NCI-H748 (cell line): ENCODE measurements at regions not wholly inside any gene's neighbourhood (a gene's known extent, or its start where the extent isn't known, plus 50 kb on each side); places are given as distances from the start of the nearest gene placed in this dataset.
"Not testable (repeated sequence)": the region's sequence is repeated elsewhere in the genome, so short reads cannot be mapped to it uniquely, and the experiment has no call there.

Experiments
- DNase-seq: peaks from one replicate; lab custom pipeline; 2025; ENCODE audit not compliant: unreplicated experiment; lab: John Stamatoyannopoulos, UW

- DNase-seq = no peak
Measured at GRCh38 chr5:174571662-174572397, 152.6 kb upstream of the MSX2 start.

DNA sequence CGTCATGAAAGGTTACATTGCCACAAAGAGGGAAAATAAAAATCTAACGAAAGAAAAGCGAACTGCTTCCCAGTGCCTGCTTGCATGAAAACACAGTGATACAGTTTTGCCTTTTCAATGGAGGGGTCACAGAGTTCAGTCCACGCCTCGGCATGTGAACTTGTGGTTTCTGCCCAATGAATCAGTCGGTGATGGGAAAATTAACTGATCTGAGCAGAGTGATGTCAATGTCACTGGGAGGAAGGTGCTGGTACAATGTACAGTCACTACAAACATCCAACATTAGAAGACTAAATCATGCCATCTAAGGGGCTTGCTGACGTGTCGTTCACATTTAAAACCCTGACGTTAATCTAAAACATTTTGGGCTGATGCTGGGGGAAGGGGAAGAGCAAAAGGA is 151.8 kb upstream of the MSX2 start:
- DNase-seq = no peak

GRCh38 chr5:174573221-174573994 is 151.0 kb upstream of the MSX2 start:
- DNase-seq = no peak

DNA sequence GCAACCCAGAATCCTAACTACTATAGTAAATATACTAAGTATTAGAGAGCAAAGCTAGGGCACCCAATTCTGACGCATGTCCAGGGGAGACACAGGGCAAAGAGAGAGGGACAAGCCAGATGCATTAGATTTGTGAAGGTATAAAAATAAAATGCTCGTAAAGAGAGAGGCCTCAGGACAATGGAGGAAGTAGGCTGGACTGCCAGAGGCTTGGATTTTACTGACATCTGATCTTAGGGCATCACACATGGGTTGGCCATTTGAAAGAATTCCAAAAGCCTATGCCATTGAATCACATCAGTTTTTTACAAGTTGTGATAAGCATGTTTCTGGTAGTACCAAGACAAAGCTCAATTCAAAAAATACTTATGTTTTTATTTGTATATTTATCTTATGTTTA is 149.3 kb upstream of the MSX2 start:
- DNase-seq = no peak

DNA sequence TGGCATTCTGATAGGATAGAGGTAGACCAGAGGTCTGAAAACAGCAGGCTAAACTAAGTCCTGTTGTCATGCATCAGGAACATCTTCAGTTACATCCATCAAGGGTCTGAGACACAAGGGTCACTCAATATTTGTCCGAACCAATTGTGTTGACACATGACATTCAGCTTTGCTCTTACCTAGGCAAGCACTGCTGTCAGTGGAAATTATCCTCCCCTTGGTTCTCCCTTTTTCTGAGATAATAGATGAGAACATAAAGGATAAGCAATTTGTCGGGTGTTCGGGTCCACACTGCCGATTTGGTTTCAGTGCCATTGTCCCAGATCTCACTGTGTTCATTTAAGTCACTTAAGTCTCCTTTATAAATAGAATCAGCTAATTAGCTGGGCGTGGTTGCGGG is 148.3 kb upstream of the MSX2 start:
- DNase-seq = peak; percentile 79

DNA sequence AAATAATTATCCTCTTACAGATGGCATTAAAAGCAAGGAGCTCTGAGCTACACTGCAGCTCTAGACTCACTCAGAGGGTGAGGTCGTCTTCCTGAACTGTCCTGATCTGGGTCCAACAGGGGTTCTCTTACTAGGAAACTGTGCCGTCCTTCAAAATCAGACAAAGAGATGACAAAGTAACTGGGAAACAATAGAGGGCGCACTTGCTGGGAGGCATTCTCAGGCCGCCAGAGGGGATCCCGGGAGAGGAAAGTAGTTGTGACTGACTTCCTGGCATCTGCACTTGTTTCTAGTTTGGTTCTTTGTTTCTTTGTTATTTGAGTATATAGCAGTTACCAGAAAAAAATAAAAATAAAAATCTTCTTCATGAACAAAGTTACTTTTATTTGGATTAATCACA is 142.9 kb upstream of the MSX2 start:
- peak; percentile 41 for DNase-seq

GRCh38 chr5:174581894-174582293 is 142.5 kb upstream of the MSX2 start:
- no peak for DNase-seq

GRCh38 chr5:174583071-174583470 is 141.3 kb upstream of the MSX2 start:
- DNase-seq = no peak

DNA sequence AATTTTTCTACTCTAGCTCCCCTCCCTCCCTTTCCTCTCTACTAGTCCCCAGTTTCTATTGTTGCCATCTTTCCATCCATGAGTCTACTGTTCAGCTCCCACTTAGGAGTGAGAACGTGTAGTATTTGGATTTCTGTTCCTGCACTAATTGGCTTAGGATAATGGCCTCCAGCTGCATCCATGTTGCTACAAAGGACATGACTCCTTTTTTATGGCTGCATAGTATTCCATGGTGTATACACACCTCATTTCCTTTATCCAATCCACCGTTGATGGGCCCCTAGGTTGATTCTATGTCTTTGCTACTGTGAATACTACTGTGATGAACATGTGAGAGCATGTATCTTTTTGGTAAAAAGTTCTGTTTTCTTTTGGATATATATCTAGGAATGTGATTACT is 138.9 kb upstream of the MSX2 start:
- no peak for DNase-seq

DNA sequence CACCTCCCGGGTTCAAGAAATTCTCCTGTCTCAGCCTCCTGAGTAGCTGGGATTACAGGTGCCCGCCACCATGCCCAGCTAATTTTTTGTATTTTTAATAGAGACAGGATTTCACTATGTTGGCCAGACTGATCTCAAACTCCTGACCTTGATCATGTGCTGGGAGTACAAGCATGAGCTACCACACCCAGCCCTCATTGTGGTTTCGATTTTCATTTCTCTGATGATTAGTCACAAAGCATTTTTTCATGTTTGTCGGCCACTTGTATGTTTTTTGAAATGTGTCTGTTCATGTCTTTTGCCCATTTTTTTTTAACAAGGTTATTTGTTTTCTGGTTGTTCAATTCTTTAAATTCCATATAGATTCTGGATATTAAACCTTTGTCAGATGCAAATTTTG is 138.2 kb upstream of the MSX2 start:
- not testable (repeated sequence) for DNase-seq

- no peak for DNase-seq
Measured at GRCh38 chr5:174589011-174589410, 135.4 kb upstream of the MSX2 start.

- peak; percentile 35 for DNase-seq
Measured at GRCh38 chr5:174589599-174589998, 134.8 kb upstream of the MSX2 start.

DNA sequence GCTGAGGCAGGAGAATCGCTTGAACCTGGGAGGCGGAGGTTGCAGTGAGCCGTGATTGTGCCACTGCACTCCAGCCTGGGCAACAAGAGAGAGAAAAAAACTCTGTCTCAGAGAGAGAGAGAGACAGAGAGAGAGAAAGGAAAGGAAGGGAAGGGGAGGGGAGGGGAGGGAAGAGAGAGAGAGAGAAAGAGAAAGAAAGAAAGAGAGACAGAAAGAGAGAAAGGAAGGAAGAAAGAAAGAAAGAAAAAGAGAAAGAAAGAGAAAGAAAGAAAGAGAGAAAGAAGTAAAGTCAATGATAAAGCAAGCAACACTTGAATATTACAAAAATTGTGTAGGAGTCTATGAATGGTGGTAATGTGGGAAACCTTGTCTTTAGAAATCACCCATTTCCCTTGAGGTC is 133.6 kb upstream of the MSX2 start:
- no peak for DNase-seq

DNA sequence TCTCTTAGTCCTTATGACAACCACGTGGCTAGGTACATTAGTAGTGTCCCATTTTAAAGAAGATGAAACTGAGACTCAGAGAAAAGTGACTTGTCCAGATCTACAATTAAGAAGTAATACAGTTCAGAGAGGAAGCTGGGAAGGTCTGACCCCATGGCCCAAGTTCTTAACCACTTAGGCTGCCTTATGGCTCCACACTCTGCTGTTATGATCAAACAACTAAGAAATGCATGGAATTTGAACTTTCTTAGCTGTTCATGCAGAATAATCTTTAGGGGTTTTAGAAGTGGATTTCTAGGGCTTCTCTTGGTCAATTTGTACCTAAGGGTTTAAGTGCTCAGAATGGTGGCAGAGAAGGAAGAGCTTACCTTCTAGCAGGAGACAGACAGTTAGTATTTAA is 128.0 kb upstream of the MSX2 start:
- DNase-seq = no peak

- DNase-seq = no peak
Measured at GRCh38 chr5:174599992-174600391, 124.4 kb upstream of the MSX2 start.

DNA sequence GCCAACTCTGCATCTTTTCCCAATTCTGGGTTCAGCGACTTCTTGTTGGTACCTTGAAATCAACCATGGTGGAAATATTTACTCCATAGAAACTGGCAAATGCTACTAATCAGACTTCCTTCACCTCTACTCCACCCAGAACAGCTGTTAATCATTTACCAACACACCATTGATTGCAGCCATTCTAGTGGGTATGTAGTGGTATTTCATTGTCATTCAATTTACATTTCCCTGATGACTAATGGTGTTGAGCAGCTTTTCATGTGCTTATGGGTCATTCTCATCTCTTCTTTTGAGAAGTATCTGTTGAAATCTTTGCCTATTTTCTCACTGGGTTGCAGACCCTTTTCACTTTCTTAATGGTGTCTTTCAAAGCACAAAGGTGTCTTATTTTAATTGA is 122.4 kb upstream of the MSX2 start:
- no peak for DNase-seq

GRCh38 chr5:174606153-174606552 is 118.2 kb upstream of the MSX2 start:
- no peak for DNase-seq

GRCh38 chr5:174606646-174607045 is 117.7 kb upstream of the MSX2 start:
- DNase-seq = no peak

DNA sequence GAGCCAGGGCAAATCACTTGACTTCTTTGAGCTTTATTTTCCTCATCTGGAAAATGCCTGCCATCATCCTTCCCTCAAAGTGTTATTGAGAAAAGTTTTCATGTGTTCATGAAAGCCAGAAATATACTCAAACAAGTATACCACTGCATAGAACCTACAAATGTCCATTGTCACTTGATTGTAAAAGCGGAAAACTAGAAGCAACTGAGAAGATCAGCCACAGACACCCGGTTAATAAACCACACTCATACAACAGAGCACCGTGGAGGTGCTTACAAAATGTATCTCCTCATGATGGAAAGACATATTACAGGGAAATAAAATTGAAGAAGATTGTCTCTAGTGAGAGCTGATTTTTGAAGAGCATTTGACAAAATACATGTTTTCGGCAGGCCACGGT is 117.2 kb upstream of the MSX2 start:
- DNase-seq = no peak

DNA sequence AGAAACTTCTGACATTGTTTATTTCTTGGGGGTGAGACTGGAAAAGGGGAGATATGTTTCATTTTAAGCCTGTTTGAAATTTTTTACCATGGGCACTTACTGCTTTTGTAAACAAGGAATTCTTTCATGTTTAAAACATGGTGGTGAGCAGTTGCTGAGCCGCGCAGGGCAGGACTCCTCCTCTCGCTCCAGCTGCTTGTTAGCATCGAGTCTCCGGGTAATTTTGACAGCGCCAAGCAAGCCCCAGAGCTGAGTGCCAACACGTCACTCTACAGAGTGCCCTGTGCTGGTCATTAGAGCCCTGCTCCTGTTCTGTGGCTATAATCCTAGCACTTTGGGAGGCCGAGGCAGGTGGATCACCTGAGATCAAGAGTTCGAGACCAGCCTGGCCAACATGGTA is 116.5 kb upstream of the MSX2 start:
- DNase-seq = no peak

DNA sequence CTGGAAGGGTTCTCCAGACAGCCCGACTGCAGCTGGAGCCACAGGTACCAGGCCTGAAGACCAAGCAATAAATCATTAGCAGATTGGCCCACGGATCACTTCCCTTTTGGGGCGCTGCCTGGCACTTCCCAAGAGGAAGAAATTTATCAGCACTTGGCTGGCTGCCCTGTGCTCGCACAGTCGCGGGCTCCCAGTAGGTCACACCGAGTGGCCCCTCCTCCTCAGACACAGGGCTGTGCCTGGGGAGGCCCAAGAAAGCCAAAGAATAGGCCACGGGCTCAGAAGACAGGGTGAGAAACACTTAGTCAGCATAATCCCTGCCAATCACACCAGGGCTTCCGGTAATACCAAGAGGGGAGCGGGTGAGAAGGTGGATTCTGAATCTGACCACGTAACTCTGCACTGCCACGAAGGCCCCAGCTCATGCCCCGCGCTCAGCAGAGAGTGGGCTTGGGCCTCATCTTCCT is 115.7 kb upstream of the MSX2 start:
- DNase-seq = no peak

GRCh38 chr5:174609116-174609515 is 115.3 kb upstream of the MSX2 start:
- DNase-seq = no peak

DNA sequence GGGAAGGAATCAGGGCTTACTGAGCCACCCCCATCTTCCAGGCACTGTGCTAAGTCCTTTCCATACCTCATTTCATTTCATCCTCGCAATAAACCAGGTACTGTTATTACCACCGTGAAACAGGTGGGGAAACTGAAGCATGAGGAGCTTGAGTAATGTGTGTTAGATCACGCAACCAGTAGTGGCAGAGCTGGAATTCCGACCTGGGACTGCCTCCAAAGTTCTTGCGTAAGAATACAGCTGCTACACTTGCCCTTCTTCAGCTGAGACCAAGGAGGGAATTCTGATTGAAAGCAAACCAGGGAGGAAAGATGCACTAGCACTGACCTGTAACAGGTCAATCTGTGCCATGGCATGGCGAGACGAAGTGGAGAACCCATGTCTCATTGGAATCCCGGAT is 113.4 kb upstream of the MSX2 start:
- no peak for DNase-seq
